ENCODE measurements at regions not wholly inside any gene's neighbourhood (a gene's known extent, or its start where the extent isn't known, plus 50 kb on each side); places are given as distances from the start of the nearest gene placed in this dataset.

DNA sequence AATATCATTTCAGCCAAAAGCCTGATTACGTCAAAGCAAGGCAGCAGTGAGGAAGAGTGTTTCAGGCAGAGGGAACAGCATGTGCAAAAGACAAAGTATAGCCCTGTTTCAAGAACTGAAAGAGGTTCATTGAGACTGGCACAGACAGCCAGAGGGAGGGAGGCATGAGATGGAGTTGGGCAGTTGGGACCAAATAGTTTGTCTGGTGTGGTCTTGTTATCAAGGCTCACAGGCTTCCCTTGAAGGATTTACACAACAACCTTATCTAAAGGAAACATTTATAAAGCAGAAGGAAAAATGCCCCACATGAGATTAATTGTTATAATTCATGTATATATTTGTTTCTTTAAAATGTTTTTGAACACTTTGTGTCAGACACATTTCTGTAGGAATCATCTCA, 253.3 kb downstream of the DMAC1 start:
- no peak for DNase-seq (ENCODE audit: low read depth in 2 of 3, low spot score in 2 of 3)

- DNase-seq (ENCODE audit: low read depth in 2 of 3, low spot score in 2 of 3), result no peak
Measured at GRCh38 chr9:7545371-7546165, 254.0 kb downstream of the DMAC1 start.

GRCh38 chr9:7542693-7543092, 256.9 kb downstream of the DMAC1 start:
- DNase-seq (ENCODE audit: low read depth in 2 of 3, low spot score in 2 of 3), result no peak

DNA sequence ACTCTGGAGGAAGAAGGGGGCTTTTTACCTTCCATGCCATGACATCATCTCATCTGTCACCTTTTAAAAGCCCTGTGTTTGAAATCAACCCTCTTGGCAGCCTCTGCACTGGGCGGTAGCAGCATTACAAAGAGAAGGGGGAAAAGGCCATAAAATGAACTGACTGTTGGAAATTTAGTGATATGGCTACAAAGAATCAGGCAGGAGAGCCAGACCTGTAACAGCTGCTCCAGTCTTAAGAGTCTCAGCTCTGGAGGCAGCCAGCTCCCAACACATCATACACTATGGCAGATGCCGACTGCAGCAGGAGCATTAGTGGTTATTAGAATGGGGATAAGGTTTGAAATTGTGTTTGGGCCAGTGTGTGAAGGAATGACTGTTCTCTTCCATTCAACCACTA, 257.5 kb downstream of the DMAC1 start:
- DNase-seq (ENCODE audit: low read depth in 2 of 3, low spot score in 2 of 3), result no peak

- DNase-seq (ENCODE audit: low read depth in 2 of 3, low spot score in 2 of 3), result peak in 1 of 3 experiments; percentile 6
Measured at GRCh38 chr9:7536310-7536939, 263.2 kb downstream of the DMAC1 start.

- DNase-seq (ENCODE audit: low read depth in 2 of 3, low spot score in 2 of 3), result no peak
Measured at GRCh38 chr9:7534211-7534935, 265.2 kb downstream of the DMAC1 start.

DNA sequence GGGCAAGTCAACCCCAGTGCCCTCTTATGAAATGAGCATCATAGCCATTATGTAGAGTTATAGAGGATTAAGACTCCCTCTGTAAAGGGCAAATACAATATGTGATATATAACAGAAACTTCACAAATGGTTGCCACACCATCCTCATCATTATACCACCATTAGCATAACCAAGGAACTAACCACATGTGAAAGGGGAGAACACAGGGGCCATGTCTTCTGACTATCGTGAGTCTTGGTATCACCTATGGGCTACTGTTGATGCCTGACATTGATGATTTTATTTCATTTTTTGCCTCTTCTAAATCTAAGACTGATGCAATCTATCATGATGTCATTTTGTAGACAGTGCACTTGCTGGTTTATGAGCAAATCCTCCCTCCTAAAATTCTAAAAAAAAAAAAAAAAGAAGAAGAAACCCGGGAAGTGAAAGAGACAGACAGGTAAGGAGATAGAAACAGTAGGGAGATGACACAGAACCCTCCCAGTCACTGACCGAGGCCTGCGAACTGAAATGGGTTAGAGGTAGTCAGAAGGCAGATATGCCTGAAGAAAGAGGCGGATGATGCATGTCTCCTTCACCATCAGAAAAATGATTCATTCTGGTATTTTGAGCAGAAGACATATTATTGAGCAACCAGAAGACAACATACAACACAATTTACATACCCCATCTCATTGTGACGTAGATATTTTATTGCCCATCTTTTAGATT, 266.0 kb downstream of the DMAC1 start:
- no peak for DNase-seq (ENCODE audit: low read depth in 2 of 3, low spot score in 2 of 3)

GRCh38 chr9:7523426-7524043, 276.0 kb downstream of the DMAC1 start:
- no peak for DNase-seq (ENCODE audit: low read depth in 2 of 3, low spot score in 2 of 3)

DNA sequence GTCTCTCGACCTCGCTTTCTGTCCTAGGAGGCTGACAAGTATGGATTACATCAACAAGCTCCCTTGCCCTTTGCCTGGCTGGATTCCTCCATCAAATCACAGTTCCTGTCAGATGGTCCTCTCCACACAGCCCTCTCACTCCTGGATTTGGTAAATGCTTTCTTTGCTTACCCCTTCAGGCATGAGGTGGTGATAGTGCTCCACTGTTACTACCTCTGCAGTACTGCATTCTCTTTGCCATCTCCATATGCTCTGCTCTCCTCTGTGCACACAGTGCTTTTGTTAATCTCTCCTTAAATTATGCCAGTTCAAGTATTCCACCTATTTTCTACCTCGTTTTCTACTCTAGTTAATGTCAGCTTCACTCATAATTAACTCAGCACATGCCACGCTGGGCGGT, 279.2 kb downstream of the DMAC1 start:
- no peak for DNase-seq (ENCODE audit: low read depth in 2 of 3, low spot score in 2 of 3)

DNA sequence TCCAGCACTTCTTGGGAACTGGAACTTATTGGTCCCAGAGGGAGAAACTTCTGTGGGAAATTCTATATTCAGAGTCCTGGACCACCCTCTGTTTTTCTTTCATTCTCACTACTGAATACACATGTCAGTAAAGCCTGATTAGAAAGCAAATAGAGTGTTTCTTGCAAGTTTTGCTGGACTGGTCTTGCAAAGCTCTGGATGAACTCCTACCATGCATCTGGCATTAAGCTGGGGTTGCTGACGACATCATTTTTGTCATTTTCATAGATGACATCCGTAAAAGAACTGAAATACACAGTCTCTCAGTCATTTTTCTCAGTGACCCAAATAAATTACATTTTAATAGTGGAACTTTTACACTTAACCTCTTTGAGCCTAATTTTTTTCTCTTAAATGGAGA, 283.2 kb downstream of the DMAC1 start:
- DNase-seq (ENCODE audit: low read depth in 2 of 3, low spot score in 2 of 3), result no peak

DNA sequence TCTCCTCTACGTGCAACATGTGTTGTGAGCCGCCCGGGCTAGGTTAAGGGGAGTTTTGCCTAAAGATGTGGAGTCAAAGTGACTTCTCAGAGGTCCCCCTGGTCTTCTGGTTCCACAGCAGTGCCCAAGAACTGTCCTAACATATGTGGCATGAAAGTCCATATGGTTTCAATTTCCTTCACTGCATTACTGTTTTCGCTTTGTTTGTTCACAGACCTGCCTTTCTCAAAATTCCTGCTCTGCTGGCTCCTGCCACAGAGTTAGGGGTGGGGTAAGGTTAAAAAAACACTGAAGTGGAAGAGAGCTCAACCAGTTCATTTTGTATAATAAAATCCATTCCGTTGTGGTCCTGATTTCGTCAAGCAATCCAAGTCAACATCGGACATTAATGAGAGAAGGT, 289.4 kb downstream of the DMAC1 start:
- DNase-seq (ENCODE audit: low read depth in 2 of 3, low spot score in 2 of 3), result no peak

- DNase-seq (ENCODE audit: low read depth in 2 of 3, low spot score in 2 of 3), result no peak
Measured at GRCh38 chr9:7509576-7510145, 289.9 kb downstream of the DMAC1 start.

- no peak for DNase-seq (ENCODE audit: low read depth in 2 of 3, low spot score in 2 of 3)
Measured at GRCh38 chr9:7508516-7508915, 291.1 kb downstream of the DMAC1 start.

- no peak for DNase-seq (ENCODE audit: low read depth in 2 of 3, low spot score in 2 of 3)
Measured at GRCh38 chr9:7507566-7508270, 291.9 kb downstream of the DMAC1 start.

DNA sequence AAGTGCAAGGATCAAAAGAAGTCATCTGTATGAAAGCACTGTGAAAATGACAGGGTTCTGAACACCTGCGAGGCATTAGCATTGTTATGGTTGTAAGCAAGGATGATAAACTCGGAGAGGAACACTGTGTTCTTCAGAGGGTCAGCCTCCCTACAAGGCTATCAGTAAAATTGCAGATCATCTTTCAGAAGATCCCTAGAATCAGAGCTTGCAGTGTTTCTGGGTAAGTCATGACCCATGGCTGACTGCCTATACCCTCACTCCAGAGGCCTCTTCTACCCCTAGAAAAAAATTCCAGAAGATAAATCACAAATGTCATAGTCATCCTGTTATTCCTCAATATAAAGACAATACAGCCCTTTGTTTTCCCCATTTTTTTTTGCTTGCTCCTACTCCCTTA, 292.6 kb downstream of the DMAC1 start:
- no peak for DNase-seq (ENCODE audit: low read depth in 2 of 3, low spot score in 2 of 3)

GRCh38 chr9:7500521-7500920, 299.1 kb downstream of the DMAC1 start:
- no peak for DNase-seq (ENCODE audit: low read depth in 2 of 3, low spot score in 2 of 3)

GRCh38 chr9:7491641-7492040, 307.9 kb downstream of the DMAC1 start:
- DNase-seq (ENCODE audit: low read depth in 2 of 3, low spot score in 2 of 3), result no peak

DNA sequence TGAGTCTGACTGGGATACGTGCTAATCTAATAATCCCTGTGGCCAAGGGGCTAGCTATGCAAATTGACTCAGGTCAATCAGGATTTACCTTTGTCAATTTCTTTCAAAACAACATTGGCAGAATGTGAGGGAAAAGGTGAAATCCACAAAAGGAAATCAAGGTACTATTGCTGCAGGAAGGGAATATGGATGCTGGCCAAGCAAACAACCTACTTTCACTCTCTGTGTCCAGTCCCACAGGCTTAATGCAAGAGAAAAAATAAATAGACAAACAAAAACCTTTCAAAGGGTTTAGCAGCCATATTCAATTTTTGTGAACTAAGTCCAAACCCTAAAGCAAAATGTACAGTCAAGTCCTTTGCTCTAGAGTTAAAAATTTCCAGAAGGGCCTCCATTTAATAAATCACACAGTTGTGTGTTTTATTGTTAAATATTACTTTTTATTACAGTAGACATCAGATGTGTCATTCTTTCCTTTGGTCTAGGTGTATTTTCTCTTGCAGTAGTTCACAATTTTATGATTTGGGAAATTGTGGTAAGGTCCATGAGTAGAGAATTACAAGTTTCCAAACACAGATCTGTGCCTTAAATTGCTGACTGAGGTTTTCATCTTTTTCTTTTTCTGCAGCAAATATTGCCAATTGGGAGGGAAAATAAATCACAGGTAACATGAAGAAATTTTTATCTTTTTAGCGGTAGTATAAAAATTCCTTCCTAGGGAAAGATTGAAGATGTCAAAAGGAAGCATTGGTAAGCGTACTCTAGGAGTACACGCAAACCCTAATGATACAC, 309.1 kb downstream of the DMAC1 start:
- no peak for DNase-seq (ENCODE audit: low read depth in 2 of 3, low spot score in 2 of 3)

DNA sequence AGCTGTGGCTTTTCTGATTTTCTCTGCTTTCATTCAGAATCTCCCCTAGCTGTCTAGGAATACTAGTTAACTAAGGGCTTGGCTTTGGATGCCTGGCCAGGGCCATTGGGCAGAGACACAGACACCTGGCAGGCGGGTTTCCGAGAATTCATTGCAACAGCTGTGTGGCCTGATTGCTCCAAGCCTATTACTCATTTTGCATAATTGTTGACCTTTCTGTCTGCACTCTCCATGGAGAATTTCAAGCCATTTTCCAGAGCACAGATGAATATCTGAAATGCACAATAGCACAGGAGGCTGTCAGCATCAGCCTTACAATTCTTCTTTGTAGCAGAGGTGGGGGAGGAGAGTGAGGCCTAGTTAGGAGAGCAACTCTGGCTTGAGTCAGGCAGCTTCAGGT, 310.5 kb downstream of the DMAC1 start:
- no peak for DNase-seq (ENCODE audit: low read depth in 2 of 3, low spot score in 2 of 3)

All from activated CD8-positive, alpha-beta memory T cell treated with anti-CD3 and anti-CD28 coated beads for 48 hours (primary cell).